H1 (cell line): ENCODE measurements at regions not wholly inside any gene's neighbourhood (a gene's known extent, or its start where the extent isn't known, plus 50 kb on each side); places are given as distances from the start of the nearest gene placed in this dataset.

Experiments
- CTCF ChIA-PET: fragments of 300-600 bp; sonication (Branson Sonifier 250); formaldehyde crosslinking; loops from one replicate; lab custom pipeline; 2021; ENCODE audit not compliant: partially characterized antibody; lab: Charles Lee
- POLR2A ChIA-PET: fragments of 300-600 bp; sonication (Branson Sonifier 250); formaldehyde crosslinking; loops from one replicate; lab custom pipeline; 2021; ENCODE audit warnings: inconsistent platforms; ENCODE audit not compliant: partially characterized antibody; lab: Charles Lee
- DNase-seq, 2 experiments: peaks; one replicate each; pipeline versions ENCODE4 v3.0.0 to v3.0.0-alpha.2; 2010 to 2022; ENCODE audit warnings: low spot score in 2 of 2, low read depth in 1 of 2, mixed read lengths in 1 of 2
- FAIRE-seq: peaks from 2 replicates; lab custom pipeline; 2011; peaks lifted over from hg19 to GRCh38; lab: Jason Lieb, UNC
- H2AFZ ChIP-seq: 2 replicates; pipeline ENCODE4 v1.8.1; 2012; ENCODE audit warnings: low read length, inconsistent platforms
- H2AK5ac ChIP-seq: 2 replicates; pipeline ENCODE4 v1.6.1; 2013; ENCODE audit warnings: low read depth, low read length
- H2BK120ac ChIP-seq: replicated peaks from 2 replicates; pipeline ENCODE3; 2013; ENCODE audit warnings: low read depth, low read length, inconsistent platforms
- H2BK12ac ChIP-seq: 2 replicates; pipeline ENCODE4 v1.6.1; 2013; ENCODE audit warnings: low read depth, low read length
- H2BK15ac ChIP-seq: 2 replicates; pipeline ENCODE4 v1.6.1; 2013; ENCODE audit warnings: low read length
- H2BK20ac ChIP-seq: 2 replicates; pipeline ENCODE4 v1.6.1; 2013; ENCODE audit warnings: low read length
- H2BK5ac ChIP-seq: 2 replicates; pipeline ENCODE4 v1.6.1; 2013; ENCODE audit warnings: low read depth, low read length
- H3K14ac ChIP-seq: 2 replicates; pipeline ENCODE4 v1.6.1; 2013; ENCODE audit warnings: inconsistent platforms; ENCODE audit not compliant: insufficient read length
- H3K18ac ChIP-seq: 2 replicates; pipeline ENCODE4 v1.6.1; 2013; ENCODE audit warnings: low read length; ENCODE audit errors: extremely low read depth
- H3K23ac ChIP-seq: 2 replicates; pipeline ENCODE4 v1.6.1; 2013; ENCODE audit warnings: inconsistent platforms; ENCODE audit not compliant: insufficient read length
- H3K23me2 ChIP-seq: 2 replicates; pipeline ENCODE4 v1.6.1; 2013; ENCODE audit warnings: low read depth, low read length
- H3K27ac ChIP-seq: 2 replicates; pipeline ENCODE4 v1.6.1; 2011; ENCODE audit warnings: low read depth, low read length, inconsistent platforms
- H3K27me3 ChIP-seq, 4 experiments: replicated peaks in 1 of 4; 1 replicate in 1 of 4; 2 replicates in 3 of 4; pipeline versions ENCODE4 v1.6.1 to v1.8.1; 2011 to 2013; ENCODE audit warnings: low read length in 3 of 4, mild to moderate bottlenecking in 3 of 4, inconsistent platforms in 2 of 4, mixed read lengths in 2 of 4, moderate library complexity in 1 of 4; ENCODE audit not compliant: control insufficient read depth in 3 of 4, insufficient read depth in 3 of 4; ENCODE audit errors: extremely low read depth in 1 of 4
- H3K36me3 ChIP-seq, 4 experiments: 2 replicates each; pipeline versions ENCODE4 v1.6.1 to v1.8.1; 2011 to 2013; ENCODE audit warnings: mild to moderate bottlenecking in 4 of 4, low read length in 3 of 4, moderate library complexity in 2 of 4, control low read depth in 1 of 4, inconsistent platforms in 1 of 4; ENCODE audit not compliant: insufficient read depth in 4 of 4, control insufficient read depth in 2 of 4
- H3K4ac ChIP-seq: replicated peaks from 2 replicates; pipeline ENCODE3; 2013; ENCODE audit warnings: low read length, low read depth, mixed read lengths, inconsistent platforms; ENCODE audit not compliant: insufficient read length
- H3K4me1 ChIP-seq, 4 experiments: replicated peaks in 1 of 4; 1 replicate in 1 of 4; 2 replicates in 3 of 4; pipeline versions ENCODE4 v1.6.1 to v1.8.1; 2011 to 2013; ENCODE audit warnings: low read length in 3 of 4, inconsistent platforms in 2 of 4, mixed read lengths in 1 of 4; ENCODE audit not compliant: insufficient read depth in 4 of 4, control insufficient read depth in 3 of 4
- H3K4me2 ChIP-seq, 2 experiments: 2 replicates each; pipeline versions ENCODE4 v1.6.1 to v1.8.1; 2011 to 2013; ENCODE audit warnings: low read depth in 2 of 2, low read length in 2 of 2, control low read depth in 1 of 2, inconsistent platforms in 1 of 2, mild to moderate bottlenecking in 1 of 2; ENCODE audit not compliant: insufficient read depth in 1 of 2
- H3K4me3 ChIP-seq, 4 experiments: fragments of 200-600, 300-600 bp in 1 of 4; sonication (generic), shearing (Covaris generic), sonication (Bioruptor Twin) in 1 of 4; 2 replicates each; pipeline versions ENCODE4 v1.5.1 to v1.8.1; 2011 to 2016; ENCODE audit warnings: low read length in 4 of 4, low read depth in 3 of 4, control low read depth in 2 of 4, inconsistent platforms in 2 of 4, mild to moderate bottlenecking in 2 of 4, mixed read lengths in 1 of 4, moderate library complexity in 1 of 4; ENCODE audit not compliant: insufficient read depth in 2 of 4; ENCODE audit errors: extremely low read depth in 1 of 4
- H3K56ac ChIP-seq: replicated peaks from 2 replicates; pipeline ENCODE3; 2013; ENCODE audit warnings: low read depth, mild to moderate bottlenecking, mixed read lengths, low read length, inconsistent platforms; ENCODE audit not compliant: insufficient read length
- H3K79me1 ChIP-seq: 2 replicates; pipeline ENCODE4 v1.6.1; 2013; ENCODE audit warnings: low read depth, low read length, control low read depth
- H3K79me2 ChIP-seq, 2 experiments: 2 replicates each; pipeline versions ENCODE4 v1.6.1 to v1.8.1; 2012 to 2013; ENCODE audit warnings: low read length in 2 of 2, mild to moderate bottlenecking in 2 of 2, inconsistent platforms in 1 of 2; ENCODE audit not compliant: insufficient read depth in 2 of 2, control insufficient read depth in 1 of 2
- H3K9ac ChIP-seq, 4 experiments: replicated peaks in 1 of 4; 1 replicate in 1 of 4; 2 replicates in 3 of 4; pipeline versions ENCODE4 v1.6.1 to v1.8.1; 2011 to 2013; ENCODE audit warnings: low read depth in 3 of 4, low read length in 3 of 4, control low read depth in 2 of 4, mild to moderate bottlenecking in 2 of 4, moderate library complexity in 2 of 4, inconsistent platforms in 1 of 4; ENCODE audit errors: extremely low read depth in 1 of 4
- H3K9me3 ChIP-seq, 2 experiments: 2 replicates each; pipeline versions ENCODE4 v1.6.1 to v1.8.1; 2012 to 2013; ENCODE audit warnings: mild to moderate bottlenecking in 2 of 2, moderate library complexity in 2 of 2, control low read depth in 1 of 2, inconsistent platforms in 1 of 2, low read depth in 1 of 2, low read length in 1 of 2, mixed read lengths in 1 of 2; ENCODE audit not compliant: insufficient read depth in 2 of 2
- H4K20me1 ChIP-seq, 2 experiments: replicated peaks in 1 of 2; 2 replicates each; pipeline versions ENCODE3 to v1.8.1; 2011 to 2013; ENCODE audit warnings: inconsistent platforms in 2 of 2, low read length in 2 of 2, mild to moderate bottlenecking in 1 of 2; ENCODE audit not compliant: insufficient read depth in 2 of 2, control insufficient read depth in 1 of 2
- H4K5ac ChIP-seq: 2 replicates; pipeline ENCODE4 v1.6.1; 2013; ENCODE audit warnings: low read length, low read depth, mixed read lengths, inconsistent platforms; ENCODE audit not compliant: insufficient read length
- H4K8ac ChIP-seq: 2 replicates; pipeline ENCODE4 v1.8.0; 2013; ENCODE audit warnings: mild to moderate bottlenecking, moderate library complexity, low read length, inconsistent platforms; ENCODE audit not compliant: insufficient read depth; ENCODE audit errors: extremely low read depth
- H4K91ac ChIP-seq: replicated peaks from 2 replicates; pipeline ENCODE3; 2013; ENCODE audit warnings: low read length, mixed read lengths, inconsistent platforms; ENCODE audit not compliant: insufficient read length
- ASH2L ChIP-seq: fragments of 200-600, 300-600 bp; sonication (generic); IDR thresholded peaks from one replicate; pipeline ENCODE4 v1.7.1; 2017; ENCODE audit warnings: low read length
- BACH1 ChIP-seq: IDR thresholded peaks from 2 replicates; pipeline ENCODE4 v1.6.1; 2012; ENCODE audit warnings: low read length, improper control_type of control experiment
- CBX8 ChIP-seq: fragments of 300-800, 300-1000 bp; sonication (generic); IDR thresholded peaks from 2 replicates; pipeline ENCODE4 v1.7.1; 2016; ENCODE audit warnings: low read depth, low read length, borderline replicate concordance
- FOSL1 ChIP-seq: IDR thresholded peaks from 2 replicates; pipeline ENCODE4 v1.6.1; 2011; ENCODE audit warnings: mild to moderate bottlenecking, low read depth, low read length, moderate library complexity; ENCODE audit not compliant: insufficient read depth
- PHF8 ChIP-seq: fragments of 200-600 bp; sonication (generic); conservative IDR thresholded peaks from 2 replicates; pipeline ENCODE4 v1.7.1; 2012; ENCODE audit warnings: low read depth, mild to moderate bottlenecking, inconsistent platforms, low read length, moderate library complexity
- SAP30 ChIP-seq: fragments of 300-600 bp; sonication (generic); IDR thresholded peaks from 2 replicates; pipeline ENCODE4 v1.7.1; 2012; ENCODE audit warnings: low read length, moderate library complexity, mild to moderate bottlenecking, inconsistent platforms; ENCODE audit not compliant: insufficient read depth, insufficient replicate concordance
- SIN3A ChIP-seq, 2 experiments: IDR thresholded peaks in 1 of 2; conservative IDR thresholded peaks in 1 of 2; 2 replicates each; pipeline ENCODE4 v1.6.1; 2011 to 2012; ENCODE audit warnings: low read length in 2 of 2, improper control_type of control experiment in 1 of 2, low read depth in 1 of 2, mild to moderate bottlenecking in 1 of 2
- SP4 ChIP-seq: IDR thresholded peaks from 2 replicates; pipeline ENCODE4 v1.6.1; 2012; ENCODE audit warnings: low read length, inconsistent platforms
- TAF7 ChIP-seq: optimal IDR thresholded peaks from 2 replicates; pipeline ENCODE3; 2011; ENCODE audit warnings: low read depth, mild to moderate bottlenecking, inconsistent platforms, low read length, moderate library complexity, borderline replicate concordance
- WGBS, 2 experiments: shearing (Covaris generic) in 1 of 2; methylation state at CpG; one replicate each; pipeline versions ENCODE4 v1.1.6 to v1.1.7; 2013 to 2015; ENCODE audit warnings: low lambda C conversion rate in 2 of 2, mixed read lengths in 2 of 2, inconsistent platforms in 1 of 2, low coverage in 1 of 2, missing lambda C conversion rate in 1 of 2; ENCODE audit not compliant: insufficient replicate concordance in 2 of 2, insufficient coverage in 1 of 2, insufficient read length in 1 of 2; ENCODE audit errors: extremely low coverage in 1 of 2, missing lambda C conversion rate in 1 of 2; 5-methylcytosine and 5-hydroxymethylcytosine counted together
- TF ChIP-seq, protein P1 (sequence below): IDR thresholded peaks from 2 replicates; pipeline ENCODE4 v1.6.1; 2012; ENCODE audit warnings: inconsistent platforms
- TF ChIP-seq, protein P2 (sequence below): IDR thresholded peaks from 2 replicates; pipeline ENCODE4 v1.6.1; 2012; ENCODE audit warnings: low read length, inconsistent platforms
- TF ChIP-seq, protein P3 (sequence below): IDR thresholded peaks from 2 replicates; pipeline ENCODE4 v1.6.1; 2012; ENCODE audit warnings: inconsistent platforms

DNA sequence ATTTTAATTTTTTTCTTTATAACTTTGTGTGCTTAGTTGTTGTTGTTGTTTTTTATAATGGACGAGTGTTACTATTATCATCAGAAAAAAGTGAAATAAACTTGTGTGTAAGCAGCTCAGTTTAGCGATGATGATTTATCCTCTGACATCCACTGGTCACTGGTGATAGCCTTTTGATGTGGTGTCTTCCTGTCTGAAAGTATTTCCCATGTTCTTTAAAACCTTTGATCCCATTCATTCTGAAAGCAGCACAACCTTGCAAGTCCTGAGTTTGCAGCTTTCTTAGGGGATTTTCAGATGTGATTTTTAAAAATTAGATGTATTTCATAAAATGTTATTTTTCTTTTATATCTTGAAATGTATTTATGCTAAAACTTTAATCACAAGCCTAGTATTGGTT is 85.9 kb upstream of the ZPLD1 start:
- 96% methylated on average over 2 of the region's 2 CpGs; no CpG with 5 or more reads in 1 of the 2 experiments for WGBS, 2 experiments
- Histone ChIP-seq H3K36me3 (no peaks in the 10 kb centered on the region), H2BK20ac (no peak overlapping the region), H4K20me1 (no peaks in the 10 kb centered on the region), H3K23ac (no peak overlapping the region), H2BK15ac (no peak overlapping the region), H2AK5ac (no peak overlapping the region), H2BK12ac (no peak overlapping the region), H3K4me1 (no peaks in the 10 kb centered on the region), H3K4me3 (no peak overlapping the region), H3K14ac (no peak overlapping the region), H3K23me2 (no peaks in the 10 kb centered on the region), H3K9ac (no peak overlapping the region), H3K4ac (no peak overlapping the region), H3K56ac (no peak overlapping the region), H3K9me3 (no peaks in the 10 kb centered on the region), H2BK5ac (no peak overlapping the region), H4K8ac (no peak overlapping the region), H2BK120ac (no peak overlapping the region), H3K27ac (no peak overlapping the region), H4K91ac (no peak overlapping the region), H4K5ac (no peak overlapping the region), H3K18ac (no peak overlapping the region), H3K27me3 (no peaks in the 10 kb centered on the region), H3K4me2 (no peak overlapping the region), H3K79me2 (no peaks in the 10 kb centered on the region), H3K79me1 (no peaks in the 10 kb centered on the region), H2AFZ (no peak overlapping the region)
- FAIRE-seq, result no peak
- ChIA-PET POLR2A (no interaction called here), CTCF (no interaction called here)
- DNase-seq, result no peak
- TF ChIP-seq PHF8 (no peak), SP4 (no peak), FOSL1 (no peak), BACH1 (no peak), CBX8 (no peak), SIN3A (conservative IDR thresholded peaks at IDR 0.05 in 1 of 2, IDR thresholded peaks at IDR 0.05 in 1 of 2; ENCODE audit: low read depth in 1 of 2, low read length in 2 of 2) (no peak), SAP30 (no peak), TAF7 (no peak), ASH2L (no peak)
- TF ChIP-seq, protein P1, sequence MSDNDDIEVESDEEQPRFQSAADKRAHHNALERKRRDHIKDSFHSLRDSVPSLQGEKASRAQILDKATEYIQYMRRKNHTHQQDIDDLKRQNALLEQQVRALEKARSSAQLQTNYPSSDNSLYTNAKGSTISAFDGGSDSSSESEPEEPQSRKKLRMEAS, result no peak
- TF ChIP-seq, protein P2, sequence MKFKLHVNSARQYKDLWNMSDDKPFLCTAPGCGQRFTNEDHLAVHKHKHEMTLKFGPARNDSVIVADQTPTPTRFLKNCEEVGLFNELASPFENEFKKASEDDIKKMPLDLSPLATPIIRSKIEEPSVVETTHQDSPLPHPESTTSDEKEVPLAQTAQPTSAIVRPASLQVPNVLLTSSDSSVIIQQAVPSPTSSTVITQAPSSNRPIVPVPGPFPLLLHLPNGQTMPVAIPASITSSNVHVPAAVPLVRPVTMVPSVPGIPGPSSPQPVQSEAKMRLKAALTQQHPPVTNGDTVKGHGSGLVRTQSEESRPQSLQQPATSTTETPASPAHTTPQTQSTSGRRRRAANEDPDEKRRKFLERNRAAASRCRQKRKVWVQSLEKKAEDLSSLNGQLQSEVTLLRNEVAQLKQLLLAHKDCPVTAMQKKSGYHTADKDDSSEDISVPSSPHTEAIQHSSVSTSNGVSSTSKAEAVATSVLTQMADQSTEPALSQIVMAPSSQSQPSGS, result no peak
- TF ChIP-seq, protein P3, sequence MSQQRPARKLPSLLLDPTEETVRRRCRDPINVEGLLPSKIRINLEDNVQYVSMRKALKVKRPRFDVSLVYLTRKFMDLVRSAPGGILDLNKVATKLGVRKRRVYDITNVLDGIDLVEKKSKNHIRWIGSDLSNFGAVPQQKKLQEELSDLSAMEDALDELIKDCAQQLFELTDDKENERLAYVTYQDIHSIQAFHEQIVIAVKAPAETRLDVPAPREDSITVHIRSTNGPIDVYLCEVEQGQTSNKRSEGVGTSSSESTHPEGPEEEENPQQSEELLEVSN, result no peak
